ENCODE measurements at regions not wholly inside any gene's neighbourhood (a gene's known extent, or its start where the extent isn't known, plus 50 kb on each side); places are given as distances from the start of the nearest gene placed in this dataset.

DNA sequence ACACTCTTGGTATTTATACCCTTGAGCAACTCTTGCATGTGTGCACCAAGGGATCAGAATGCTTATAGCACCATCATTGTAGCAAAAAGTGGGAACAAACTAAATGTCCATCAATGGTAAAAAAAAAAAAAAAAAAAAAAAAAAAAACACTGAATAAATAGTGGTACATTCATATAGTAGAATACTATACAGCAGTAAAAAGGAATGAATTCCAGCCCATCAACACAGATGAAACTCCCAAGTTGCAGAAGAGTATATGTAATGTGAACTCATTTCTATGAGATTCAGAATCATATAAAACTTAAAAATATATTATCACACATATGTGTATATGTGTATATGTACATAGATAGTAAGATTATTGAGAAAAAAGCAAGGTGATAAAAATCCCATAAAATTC is 291.6 kb downstream of the CLIC5 start:
- TF ChIP-seq POLR2AphosphoS5 (IDR thresholded peaks at IDR 0.05) = no peak
- TF ChIP-seq, protein P1, sequence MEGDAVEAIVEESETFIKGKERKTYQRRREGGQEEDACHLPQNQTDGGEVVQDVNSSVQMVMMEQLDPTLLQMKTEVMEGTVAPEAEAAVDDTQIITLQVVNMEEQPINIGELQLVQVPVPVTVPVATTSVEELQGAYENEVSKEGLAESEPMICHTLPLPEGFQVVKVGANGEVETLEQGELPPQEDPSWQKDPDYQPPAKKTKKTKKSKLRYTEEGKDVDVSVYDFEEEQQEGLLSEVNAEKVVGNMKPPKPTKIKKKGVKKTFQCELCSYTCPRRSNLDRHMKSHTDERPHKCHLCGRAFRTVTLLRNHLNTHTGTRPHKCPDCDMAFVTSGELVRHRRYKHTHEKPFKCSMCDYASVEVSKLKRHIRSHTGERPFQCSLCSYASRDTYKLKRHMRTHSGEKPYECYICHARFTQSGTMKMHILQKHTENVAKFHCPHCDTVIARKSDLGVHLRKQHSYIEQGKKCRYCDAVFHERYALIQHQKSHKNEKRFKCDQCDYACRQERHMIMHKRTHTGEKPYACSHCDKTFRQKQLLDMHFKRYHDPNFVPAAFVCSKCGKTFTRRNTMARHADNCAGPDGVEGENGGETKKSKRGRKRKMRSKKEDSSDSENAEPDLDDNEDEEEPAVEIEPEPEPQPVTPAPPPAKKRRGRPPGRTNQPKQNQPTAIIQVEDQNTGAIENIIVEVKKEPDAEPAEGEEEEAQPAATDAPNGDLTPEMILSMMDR (IDR thresholded peaks at IDR 0.05 in 8 of 11, conservative IDR thresholded peaks at IDR 0.05 in 3 of 11) = no peak
